GM19043 (cell line): ENCODE measurements at regions not wholly inside any gene's neighbourhood (a gene's known extent, or its start where the extent isn't known, plus 50 kb on each side); places are given as distances from the start of the nearest gene placed in this dataset.
"Not testable (repeated sequence)": the region's sequence is repeated elsewhere in the genome, so short reads cannot be mapped to it uniquely, and the experiment has no call there.

Experiments
- ATAC-seq: cut with Tn5 transposase; IDR thresholded peaks from one replicate; pipeline ENCODE4 v1.9.1; 2021; ENCODE audit warnings: low read depth; ENCODE audit not compliant: unreplicated experiment

DNA sequence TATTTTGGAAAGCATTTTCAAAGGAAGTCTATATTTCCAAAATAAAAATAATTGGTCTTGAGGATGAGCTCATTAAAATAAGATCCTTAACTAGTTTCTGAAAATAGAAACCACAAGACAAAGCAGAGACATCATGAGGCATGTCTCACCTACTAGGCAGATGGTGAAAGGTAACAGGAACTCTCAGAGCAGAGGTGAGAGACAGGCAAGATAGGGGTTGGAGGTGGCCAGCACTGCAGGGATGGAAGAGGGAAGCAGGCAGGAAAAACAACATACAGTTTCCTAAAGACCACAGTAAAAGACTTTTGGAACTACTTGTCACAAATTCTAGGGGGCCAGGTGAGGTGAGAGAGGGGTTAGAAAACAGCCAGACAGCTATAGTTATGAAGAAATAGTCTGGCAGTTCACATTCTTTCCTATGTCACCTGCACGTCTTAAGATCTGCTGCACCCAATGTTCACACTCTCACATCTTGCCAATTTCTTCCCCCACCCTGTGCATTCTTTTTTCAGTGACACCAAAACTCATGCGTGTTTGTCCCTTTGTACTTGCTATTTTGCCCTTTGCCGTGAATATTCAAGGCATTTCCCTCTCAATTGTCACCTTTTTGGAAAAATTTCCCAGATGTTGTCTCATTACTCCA, 341.7 kb upstream of the KITLG start:
- no peak for ATAC-seq

DNA sequence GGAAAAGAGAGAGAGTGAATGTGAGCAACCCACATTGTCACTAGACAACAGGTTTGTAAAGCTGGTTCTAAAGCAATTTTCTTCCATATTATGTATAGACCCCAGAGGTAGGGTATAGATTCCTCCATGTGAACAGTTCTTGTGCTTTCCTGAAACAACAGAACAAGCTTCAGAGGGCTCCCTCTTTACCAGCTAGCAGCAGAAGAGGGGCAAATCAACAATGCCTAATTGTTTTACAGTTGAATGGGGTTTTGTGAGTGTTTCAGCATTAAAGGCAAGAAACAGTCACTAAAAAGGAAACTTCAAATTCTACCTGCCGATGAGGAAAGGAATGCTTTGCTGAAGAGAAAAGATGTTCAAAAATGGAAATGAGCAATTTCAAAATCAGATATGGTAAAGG, 341.2 kb upstream of the KITLG start:
- ATAC-seq = no peak

DNA sequence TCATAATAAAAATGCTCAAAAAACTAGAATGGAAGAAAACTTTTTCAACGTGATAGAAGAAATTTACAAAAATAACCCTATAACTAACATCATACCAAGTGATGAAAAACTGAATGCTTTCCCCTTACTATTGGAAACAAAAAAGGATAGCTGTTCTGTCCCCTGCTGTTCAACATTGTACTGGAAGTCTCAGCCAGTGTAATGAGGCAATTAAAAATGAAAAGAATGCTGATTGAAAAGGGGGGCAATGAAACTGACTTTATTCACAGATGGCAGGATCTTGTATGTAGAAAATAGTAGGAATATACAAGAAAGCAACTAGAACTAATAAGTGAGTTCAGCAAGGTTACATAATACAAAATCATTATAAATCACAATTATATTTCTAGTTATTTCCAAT, 337.9 kb upstream of the KITLG start:
- ATAC-seq = no peak

DNA sequence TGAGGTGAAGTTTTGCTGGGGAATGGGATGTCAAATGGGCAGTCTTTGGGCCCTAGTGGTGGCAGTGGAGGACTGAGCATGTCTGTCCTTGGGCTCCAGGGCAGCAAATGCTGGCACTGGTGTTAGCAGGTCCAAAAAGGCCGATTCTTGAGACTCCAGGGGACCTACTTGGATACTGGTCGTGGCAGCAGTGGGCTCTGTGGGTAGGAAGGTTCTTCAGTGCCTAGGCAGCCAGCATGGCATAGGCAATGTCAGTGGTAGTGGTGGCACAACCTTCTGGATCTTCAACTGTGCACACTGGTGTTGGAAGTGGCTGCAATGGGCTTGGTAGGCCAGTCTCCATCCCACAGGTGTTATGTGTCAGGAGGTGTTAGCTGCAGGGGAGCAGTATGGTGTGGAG, 334.7 kb upstream of the KITLG start:
- ATAC-seq = no peak

GRCh38 chr12:88909510-88909909, 329.2 kb upstream of the KITLG start:
- no peak for ATAC-seq

DNA sequence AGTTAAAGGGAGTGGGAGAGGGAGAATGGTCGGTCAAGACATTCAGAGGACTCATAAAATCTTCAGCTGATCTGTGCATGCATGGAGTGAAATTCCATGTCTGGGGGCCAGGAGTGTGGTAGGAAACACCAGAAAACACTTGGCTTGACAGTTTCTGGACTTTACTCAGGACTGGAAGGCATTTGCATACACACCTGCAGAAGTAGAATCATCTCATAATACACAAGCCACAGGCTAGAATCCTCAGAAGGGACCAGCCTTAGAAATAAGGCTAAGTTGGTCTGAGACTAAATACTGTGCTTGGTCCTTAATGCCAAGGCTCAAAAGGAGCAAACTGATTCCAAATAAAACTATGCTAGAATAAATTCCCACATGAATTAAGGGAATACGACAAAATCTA, 328.1 kb upstream of the KITLG start:
- no peak for ATAC-seq

DNA sequence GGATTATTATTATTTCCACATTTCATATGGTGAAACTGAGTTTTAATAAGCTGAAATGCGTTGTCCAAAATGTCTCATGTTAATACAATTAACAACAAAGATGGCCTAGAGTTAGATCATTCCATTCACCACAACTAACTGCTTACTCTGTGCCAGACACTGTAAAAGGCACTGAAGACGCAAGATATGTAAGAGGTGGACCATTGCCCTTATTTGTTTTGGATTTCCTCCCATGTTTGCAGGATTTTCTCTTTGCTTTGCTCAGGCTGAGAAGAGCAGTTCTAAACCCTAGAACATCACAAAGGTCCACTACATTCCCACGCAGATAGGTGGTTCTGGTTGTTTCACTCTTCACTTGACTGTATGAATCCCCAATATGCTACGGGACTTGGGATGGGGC, 324.4 kb upstream of the KITLG start:
- no peak for ATAC-seq

DNA sequence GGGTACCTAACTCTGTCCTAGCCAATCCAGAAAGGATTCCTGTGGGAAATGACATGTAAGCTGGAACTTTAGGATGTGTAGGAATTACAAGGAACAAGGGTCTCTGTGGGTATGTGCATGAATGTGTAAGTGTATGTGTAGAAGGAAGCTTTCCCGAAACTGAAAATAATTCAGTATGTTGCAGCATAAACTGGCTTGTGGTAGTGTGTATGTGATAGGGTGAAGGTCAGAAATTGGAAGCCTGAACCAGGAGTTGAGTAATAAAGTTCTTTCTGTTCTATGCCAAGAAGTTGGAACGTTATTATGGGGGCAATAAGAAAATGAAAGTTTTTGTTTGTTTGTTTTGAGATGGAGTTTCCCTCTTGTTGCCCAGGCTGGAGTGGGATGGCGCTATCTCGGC, 323.1 kb upstream of the KITLG start:
- ATAC-seq = no peak

DNA sequence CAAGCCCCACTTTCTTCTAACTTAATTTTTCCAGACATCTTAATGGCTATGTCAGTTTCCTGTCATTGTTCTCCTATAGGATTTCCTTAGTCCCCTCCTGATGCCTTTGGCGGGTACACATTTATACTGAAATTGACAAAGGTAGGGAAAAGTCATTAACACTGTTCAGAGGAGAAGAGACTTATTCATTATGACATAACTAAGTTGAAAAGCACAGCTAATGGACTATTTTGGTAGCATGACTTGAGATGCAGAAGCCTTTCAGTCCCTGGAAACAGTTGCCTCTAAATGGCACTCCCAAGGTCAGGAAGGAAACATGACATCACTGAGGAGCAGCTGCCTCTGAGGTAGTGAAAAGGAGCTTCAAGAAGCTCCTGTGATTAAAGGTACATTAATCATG, 317.5 kb upstream of the KITLG start:
- no peak for ATAC-seq

DNA sequence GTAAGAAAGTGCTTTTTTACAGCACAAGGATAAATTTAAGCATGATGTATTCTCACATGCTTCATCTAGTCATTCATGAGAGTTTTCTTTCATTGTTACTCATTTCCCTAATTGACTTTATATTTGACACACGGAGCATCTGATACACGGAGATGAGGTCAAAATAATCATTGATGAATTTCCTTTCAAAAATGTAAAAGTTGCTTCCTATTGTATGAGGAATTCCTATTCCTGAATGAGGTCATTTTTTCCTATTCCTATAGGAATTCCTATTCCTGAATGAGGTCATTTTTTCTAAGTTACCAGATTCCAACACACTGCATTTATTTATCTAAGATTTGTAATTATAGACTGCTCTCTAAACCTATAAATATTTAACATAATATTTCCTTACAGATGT, 316.7 kb upstream of the KITLG start:
- ATAC-seq = no peak

DNA sequence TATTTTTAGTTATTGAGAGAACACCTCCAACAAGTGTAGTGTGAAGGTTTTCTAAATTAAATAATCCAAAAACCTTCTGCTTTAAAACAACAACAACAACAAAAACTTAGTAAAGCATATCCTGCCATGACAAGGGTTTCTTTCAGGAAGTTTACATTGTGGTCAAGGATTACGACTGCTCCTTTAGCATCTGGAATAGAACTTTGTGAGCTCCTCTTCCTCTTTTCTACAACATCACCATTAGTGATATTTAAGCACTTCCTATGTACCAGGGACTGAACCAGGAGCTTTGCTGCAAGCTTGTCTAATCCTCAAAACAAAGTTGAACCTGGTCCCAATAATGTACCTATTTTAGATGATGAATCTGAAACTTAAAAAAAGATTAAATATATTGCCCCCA, 315.4 kb upstream of the KITLG start:
- ATAC-seq = no peak

DNA sequence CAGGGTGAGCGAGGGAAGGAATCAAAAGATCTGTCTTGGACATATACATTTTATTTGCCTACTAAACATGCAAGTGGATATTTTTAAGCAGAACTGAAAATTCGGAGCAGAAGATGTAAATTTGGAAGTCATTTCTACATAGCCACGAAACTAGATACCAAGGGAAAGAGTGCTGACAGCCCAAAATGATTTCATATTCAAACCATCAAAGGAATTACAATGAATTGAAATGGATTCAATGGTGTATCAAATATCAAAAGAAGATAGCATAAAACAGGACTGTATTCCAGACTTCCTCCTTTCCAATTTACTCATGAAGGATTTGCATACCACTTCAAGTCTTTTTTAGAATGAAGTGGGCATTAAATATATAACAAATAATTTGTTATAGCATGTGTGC, 313.5 kb upstream of the KITLG start:
- ATAC-seq = no peak

DNA sequence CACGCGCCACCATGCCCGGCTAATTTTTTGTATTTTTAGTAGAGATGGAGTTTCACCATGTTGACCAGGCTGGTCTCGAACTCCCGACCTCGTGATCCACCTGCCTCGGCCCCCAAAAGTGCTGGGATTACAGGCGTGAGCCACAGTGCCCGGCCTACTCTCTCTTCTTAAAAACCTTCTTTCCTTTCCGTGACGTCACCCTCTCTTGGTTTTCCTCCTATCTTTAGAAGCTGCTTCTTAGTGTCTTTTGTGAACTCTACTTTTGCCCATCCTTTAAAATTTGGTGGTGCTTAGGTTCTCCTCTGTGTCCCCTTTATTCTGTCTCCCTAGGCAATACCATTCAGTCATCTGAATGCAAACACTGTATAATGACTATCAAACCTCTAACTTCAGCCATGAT, 311.2 kb upstream of the KITLG start:
- not testable (repeated sequence) for ATAC-seq

DNA sequence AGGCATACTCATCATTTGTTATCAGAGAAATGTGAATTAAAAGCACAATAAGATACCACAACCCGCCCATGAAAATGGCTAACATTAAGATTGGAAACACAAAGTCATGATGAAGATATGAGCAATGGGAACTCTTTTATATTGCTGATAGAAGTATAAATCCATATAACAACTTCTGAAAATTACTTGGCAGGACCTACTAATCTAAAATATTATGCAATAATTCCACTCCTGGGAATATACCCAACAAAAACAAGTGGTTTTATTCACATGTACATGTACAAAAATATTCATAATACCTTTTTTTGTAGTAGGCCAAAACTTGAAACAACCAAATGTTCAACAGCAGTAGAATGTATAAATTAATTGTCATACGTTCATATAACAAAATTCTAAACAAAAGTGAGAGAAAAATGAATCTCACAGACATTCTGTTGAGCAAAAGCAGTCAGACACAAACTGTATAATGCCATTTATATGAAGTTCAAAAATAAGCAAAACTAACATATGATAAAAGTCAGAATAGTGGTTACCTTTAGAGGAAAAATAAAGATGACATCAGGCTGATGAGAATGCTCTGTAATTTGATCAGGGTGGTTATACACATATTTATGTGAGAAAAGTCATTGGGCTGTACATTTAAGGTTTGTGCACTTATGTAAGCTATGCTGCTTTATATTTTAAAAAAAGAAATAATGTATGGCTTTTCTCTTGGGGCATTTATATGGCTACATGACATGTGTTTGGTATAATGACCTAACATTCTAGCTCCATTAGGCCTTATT, 309.2 kb upstream of the KITLG start:
- no peak for ATAC-seq

DNA sequence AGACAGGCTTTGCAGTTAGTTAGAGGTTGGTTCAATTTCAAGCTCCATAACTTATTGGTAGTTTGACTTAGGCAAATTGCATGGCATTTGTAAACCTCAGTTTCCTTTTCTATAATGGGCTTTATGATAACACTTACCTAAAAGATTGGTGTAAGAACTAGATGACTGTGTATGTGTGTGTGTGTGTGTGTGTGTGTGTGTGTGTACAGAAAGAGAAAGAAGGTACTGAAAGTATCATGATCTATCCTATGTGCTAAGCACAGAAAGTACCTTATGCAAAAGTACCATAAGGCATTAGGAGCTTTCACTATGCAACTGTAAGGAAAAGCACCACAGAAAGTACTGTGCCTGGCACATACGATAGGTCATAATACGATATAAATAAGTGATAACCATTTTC, 304.3 kb upstream of the KITLG start:
- no peak for ATAC-seq

DNA sequence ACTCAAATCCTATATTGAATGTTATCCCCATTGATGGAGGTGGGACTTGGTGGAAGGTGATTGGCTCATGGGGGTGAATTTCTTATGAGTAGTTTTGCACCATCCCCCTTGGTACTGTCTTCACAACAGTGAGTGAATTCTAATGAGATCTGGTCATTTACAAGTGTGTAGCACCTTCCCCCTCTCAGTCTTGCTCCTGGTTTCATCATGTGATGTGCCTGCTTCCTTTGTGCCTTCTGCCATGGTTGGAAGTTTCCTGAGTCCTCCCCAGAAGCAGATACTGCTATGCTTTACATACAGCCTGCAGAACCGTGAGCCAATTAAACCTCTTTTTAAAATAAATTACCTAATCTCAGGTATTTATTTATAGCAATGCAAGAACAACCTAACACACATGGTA, 302.4 kb upstream of the KITLG start:
- no peak for ATAC-seq

GRCh38 chr12:88880051-88880450, 299.8 kb upstream of the KITLG start:
- ATAC-seq = no peak

DNA sequence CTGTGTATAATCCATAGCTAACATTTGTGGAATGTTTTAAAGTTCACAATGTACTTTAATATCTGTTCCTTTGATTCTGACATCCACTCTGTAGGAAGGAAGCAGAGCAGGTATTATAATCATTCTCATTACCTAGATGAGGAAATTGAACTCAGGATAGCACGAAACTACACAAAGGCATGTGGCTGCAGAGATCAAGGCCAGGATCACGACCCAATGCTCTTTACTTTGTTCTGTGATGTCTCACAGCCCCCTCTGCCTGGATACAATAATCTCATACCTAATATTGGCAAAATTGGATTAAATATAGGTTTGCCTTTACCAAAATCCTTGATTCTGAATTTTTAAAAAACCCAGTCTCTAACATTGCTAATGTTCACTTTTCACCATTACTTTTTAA, 298.0 kb upstream of the KITLG start:
- no peak for ATAC-seq

DNA sequence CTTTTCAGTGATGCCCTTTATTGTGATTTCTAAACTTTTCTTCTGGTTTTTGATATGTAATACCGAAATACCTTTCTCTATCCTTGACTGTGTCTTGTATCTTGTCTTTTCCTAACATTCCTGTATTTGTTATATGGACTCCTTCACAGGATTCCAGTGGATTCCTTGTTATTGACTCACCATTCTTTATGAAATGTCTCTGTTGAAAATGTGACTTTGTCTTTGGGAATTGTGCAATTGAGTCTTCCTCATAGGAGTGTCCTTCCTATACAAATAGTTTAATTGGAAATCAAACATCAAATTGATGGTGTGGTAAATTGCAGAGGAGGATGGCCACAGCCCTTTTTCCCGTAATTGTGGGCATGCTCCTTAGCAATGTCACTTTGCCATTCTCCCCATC, 296.6 kb upstream of the KITLG start:
- ATAC-seq = no peak

DNA sequence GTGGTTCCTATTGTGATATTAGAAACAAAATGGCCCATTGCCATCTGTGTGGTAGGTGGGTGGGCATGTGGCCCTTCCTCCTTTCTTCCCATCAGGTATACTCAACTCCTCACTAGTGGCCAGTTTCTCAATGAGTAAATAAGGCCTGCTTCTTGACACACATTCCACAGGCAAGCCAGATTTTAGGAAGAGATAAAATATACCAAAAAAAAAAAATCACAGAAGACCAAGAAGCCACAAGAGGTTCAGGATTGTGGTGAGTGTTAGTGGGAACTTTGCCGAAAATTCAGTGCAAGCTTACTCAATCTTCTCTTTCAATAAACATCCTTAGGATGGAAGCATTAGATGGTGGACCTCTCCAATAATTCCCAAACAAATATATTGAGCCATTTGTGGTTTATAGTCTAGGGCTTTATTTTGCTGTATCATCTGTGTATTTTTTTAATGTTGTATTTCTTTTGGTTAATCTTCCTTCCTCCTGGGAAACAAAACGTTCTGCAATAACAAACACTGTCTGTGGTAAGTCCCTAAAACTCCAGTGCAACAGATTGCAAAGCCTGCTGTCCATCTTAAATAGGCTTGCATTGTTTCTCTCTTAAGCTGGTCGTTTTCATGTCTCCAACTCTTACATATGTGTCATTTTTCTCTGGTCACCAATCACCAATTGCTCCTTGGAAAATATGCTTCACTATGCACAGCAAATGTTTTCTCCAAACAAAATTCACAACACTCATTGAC, 289.9 kb upstream of the KITLG start:
- no peak for ATAC-seq

GRCh38 chr12:88868050-88868449, 287.8 kb upstream of the KITLG start:
- ATAC-seq = no peak

- ATAC-seq = no peak
Measured at GRCh38 chr12:88867510-88867909, 287.2 kb upstream of the KITLG start.
